Panc1 (cell line): ENCODE measurements at regions not wholly inside any gene's neighbourhood (a gene's known extent, or its start where the extent isn't known, plus 50 kb on each side); places are given as distances from the start of the nearest gene placed in this dataset.
A peak's percentile ranks its signal among the peaks of the same experiment; 100 is the strongest.
"Not testable (repeated sequence)": the region's sequence is repeated elsewhere in the genome, so short reads cannot be mapped to it uniquely, and the experiment has no call there.

ENCODE experiments used
- ATAC-seq: fragments of 200-7000 bp; cut with Tn5 transposase; 2 replicates; pipeline ENCODE4 v1.9.1; 2020; ENCODE audit warnings: mild to moderate bottlenecking, moderate library complexity
- BruUV-seq: library from RNA; stranded (reverse); fragments of 400-500 nt; replicated peaks from 2 replicates; lab custom pipeline; 2021; lab: Mats Ljungman, UMichigan
- CTCF ChIA-PET: fragments of 300-600 bp; sonication (Branson Sonifier 250); formaldehyde crosslinking; loops from one replicate; lab custom pipeline; 2022; ENCODE audit warnings: antibody characterized with exemption; lab: Charles Lee
- POLR2A ChIA-PET: fragments of 300-600 bp; sonication (Branson Sonifier 250); formaldehyde crosslinking; loops from one replicate; lab custom pipeline; 2022; ENCODE audit warnings: antibody characterized with exemption; lab: Charles Lee
- DNase-seq: peaks from one replicate; pipeline ENCODE4 v3.0.0-alpha.2; 2010; ENCODE audit warnings: low read depth, low spot score
- H3K27ac ChIP-seq: 2 replicates; pipeline ENCODE4 v1.5.1; 2011; ENCODE audit warnings: mild to moderate bottlenecking, low read length, inconsistent platforms
- H3K27me3 ChIP-seq: fragments of 200-500 bp; sonication (Bioruptor generic); 2 replicates; pipeline ENCODE4 v1.6.0; 2014; ENCODE audit warnings: low read length, inconsistent platforms; ENCODE audit not compliant: control insufficient read depth, insufficient read depth
- H3K36me3 ChIP-seq: fragments of 200-500 bp; sonication (Bioruptor generic); 2 replicates; pipeline ENCODE4 v1.5.1; 2014; ENCODE audit warnings: inconsistent platforms, mild to moderate bottlenecking, low read length, moderate library complexity; ENCODE audit not compliant: control insufficient read depth, insufficient read depth
- H3K4me1 ChIP-seq: 2 replicates; pipeline ENCODE4 v1.5.1; 2011; ENCODE audit warnings: inconsistent platforms, mild to moderate bottlenecking, low read length, moderate library complexity; ENCODE audit not compliant: control insufficient read depth, insufficient read depth
- H3K4me3 ChIP-seq, 2 experiments: 2 replicates each; pipeline ENCODE4 v1.5.1; 2011 to 2012; ENCODE audit warnings: low read depth in 2 of 2, low read length in 2 of 2, mild to moderate bottlenecking in 2 of 2, inconsistent platforms in 1 of 2, moderate library complexity in 1 of 2
- H3K9me3 ChIP-seq: fragments of 200-500 bp; sonication (Bioruptor generic); 2 replicates; pipeline ENCODE4 v1.5.1; 2014; ENCODE audit warnings: low read depth, mild to moderate bottlenecking, inconsistent platforms, low read length, moderate library complexity; ENCODE audit not compliant: control insufficient read depth, insufficient read depth
- CTCF ChIP-seq: fragments of 450-650 bp; IDR thresholded peaks from 2 replicates; pipeline ENCODE4 v1.5.1; 2017; ENCODE audit warnings: mild to moderate bottlenecking
- POLR2AphosphoS5 ChIP-seq: IDR thresholded peaks from 2 replicates; pipeline ENCODE4 v1.6.1; 2012; ENCODE audit warnings: mild to moderate bottlenecking, low read depth, low read length, moderate library complexity
- REST ChIP-seq, 2 experiments: IDR thresholded peaks; 2 replicates each; pipeline ENCODE4 v1.6.1; 2011 to 2012; ENCODE audit warnings: low read depth in 2 of 2, control low read depth in 1 of 2, low read length in 1 of 2, mild to moderate bottlenecking in 1 of 2, moderate library complexity in 1 of 2; ENCODE audit not compliant: insufficient read depth in 1 of 2
- SIN3A ChIP-seq: IDR thresholded peaks from 2 replicates; pipeline ENCODE4 v1.6.1; 2012; ENCODE audit warnings: low read depth, mild to moderate bottlenecking, low read length, moderate library complexity, borderline replicate concordance; ENCODE audit not compliant: insufficient read depth
- TCF7L2 ChIP-seq: IDR thresholded peaks from 2 replicates; pipeline ENCODE4 v1.6.1; 2011; ENCODE audit warnings: mild to moderate bottlenecking, low read depth, low read length, inconsistent platforms
- in situ Hi-C: cut with HindIII; loops from 2 replicates; pipeline ENCODE4 v1.10.0; 2016; ENCODE audit warnings: low sequenced_read_pairs, low pct_unique_long_range_greater_than_20kb
- intact Hi-C: fragments of 100-400 bp; cut with micrococcal nuclease; formaldehyde crosslinking; loops from one replicate; pipeline ENCODE4 v1.10.0; 2022; ENCODE audit not compliant: unreplicated experiment

GRCh38 chr6:168992446-168993144, 261.1 kb downstream of the THBS2 start:
- no peaks in the 10 kb centered on the region for H3K9me3 ChIP-seq
- no peak for TF ChIP-seq POLR2AphosphoS5
- no peak for TF ChIP-seq REST (IDR thresholded peaks at IDR 0.05; ENCODE audit: insufficient read depth in 1 of 2, low read depth in 2 of 2, low read length in 1 of 2)
- no peak for TF ChIP-seq TCF7L2
- TF ChIP-seq SIN3A = no peak
- no peak for TF ChIP-seq CTCF
- ATAC-seq (no peak), DNase-seq (no peak)
- ChIA-PET CTCF (no interaction called here), POLR2A (no interaction called here)
- intact Hi-C loops (no loop called here), in situ Hi-C loops (no loop called here)
- no TSS peak for BruUV-seq
- no peaks in the 10 kb centered on the region for H3K36me3 ChIP-seq
- H3K27ac ChIP-seq = no peak overlapping the region
- H3K4me3 ChIP-seq = no peak overlapping the region
- no peaks in the 10 kb centered on the region for H3K27me3 ChIP-seq
- no peaks in the 10 kb centered on the region for H3K4me1 ChIP-seq

- H3K4me3 ChIP-seq, BruUV-seq, CTCF ChIA-PET, H3K4me1 ChIP-seq, H3K36me3 ChIP-seq, H3K27me3 ChIP-seq, POLR2A ChIA-PET, H3K9me3 ChIP-seq, ATAC-seq, intact Hi-C loops, H3K27ac ChIP-seq, DNase-seq, in situ Hi-C loops: not testable (repeated sequence)
Measured at GRCh38 chr6:168991695-168992094, 262.0 kb downstream of the THBS2 start.

- Histone ChIP-seq H3K36me3 (no peaks in the 10 kb centered on the region), H3K4me3 (no peak overlapping the region), H3K27ac (no peak overlapping the region), H3K9me3 (no peaks in the 10 kb centered on the region), H3K27me3 (no peaks in the 10 kb centered on the region), H3K4me1 (no peaks in the 10 kb centered on the region)
- DNase-seq (no peak), ATAC-seq (no peak)
- in situ Hi-C loops (no loop called here), intact Hi-C loops (no loop called here)
- POLR2A ChIA-PET = no interaction called here
- BruUV-seq = no TSS peak
- CTCF ChIA-PET = no interaction called here
- TF ChIP-seq CTCF (peak; percentile 31; the same call in 1 of the 2 replicates), POLR2AphosphoS5 (no peak)
Measured at GRCh38 chr6:168990019-168990751, 263.5 kb downstream of the THBS2 start.
